8988T (cell line): ENCODE measurements at regions not wholly inside any gene's neighbourhood (a gene's known extent, or its start where the extent isn't known, plus 50 kb on each side); places are given as distances from the start of the nearest gene placed in this dataset.
"Not testable (repeated sequence)": the region's sequence is repeated elsewhere in the genome, so short reads cannot be mapped to it uniquely, and the experiment has no call there.

ENCODE experiments used
- DNase-seq: peaks from one replicate; pipeline ENCODE4 v3.0.0; 2011

DNA sequence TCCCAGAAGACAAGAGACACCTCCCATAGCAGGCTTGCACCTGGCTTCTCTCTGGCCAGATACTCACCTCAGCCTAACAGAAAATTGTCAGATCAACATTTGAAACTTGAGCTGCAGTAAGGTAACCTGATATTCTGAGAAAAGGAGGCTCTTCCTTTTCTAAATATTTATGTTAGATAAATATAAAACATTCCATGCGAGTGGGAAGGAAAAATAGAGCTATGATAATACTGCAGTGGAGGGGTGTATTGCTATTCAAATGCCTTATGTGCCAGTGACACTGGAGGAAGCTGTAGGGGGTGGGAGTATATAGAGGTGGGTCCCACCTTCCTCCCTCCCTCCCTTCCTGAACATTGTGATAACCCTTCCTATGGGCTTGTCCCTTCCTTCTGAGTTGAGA, 515.5 kb upstream of the CHAC2 start:
- DNase-seq = no peak

DNA sequence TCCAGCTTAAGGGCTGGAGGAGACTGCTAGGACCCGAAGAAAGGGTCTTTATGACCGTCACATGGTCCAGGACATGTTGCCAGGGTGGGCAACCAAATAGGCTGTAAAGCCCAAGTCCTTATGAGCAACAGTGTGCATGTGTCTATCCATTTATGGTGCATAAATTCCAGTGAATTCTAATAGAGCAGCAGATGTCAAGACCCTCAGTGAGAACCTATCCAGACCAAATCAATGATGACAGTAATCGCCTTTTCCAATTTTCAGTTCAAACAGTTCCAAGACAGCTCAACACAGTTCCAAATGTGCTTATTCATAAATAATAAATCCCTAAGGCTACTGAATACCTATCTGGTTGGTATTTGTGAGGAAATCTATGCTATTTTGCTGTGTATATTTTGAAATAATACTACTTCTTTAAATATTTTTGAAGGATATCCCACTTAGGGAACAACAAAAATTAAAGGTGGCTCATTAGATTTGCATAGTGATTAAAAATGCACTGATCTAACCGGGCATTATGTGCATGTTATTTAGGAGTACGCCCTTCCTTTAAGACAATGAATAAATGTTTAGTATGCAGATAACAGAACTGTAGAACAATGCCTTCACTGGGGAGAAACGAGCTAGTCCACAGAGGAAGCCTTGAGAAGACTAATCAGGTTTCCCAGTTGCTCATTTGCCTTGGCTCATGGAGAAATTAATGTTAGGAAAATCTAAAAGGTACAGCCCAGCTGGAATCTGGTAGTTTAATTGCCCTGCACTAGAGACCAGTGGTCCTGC, 519.5 kb upstream of the CHAC2 start:
- no peak for DNase-seq

DNA sequence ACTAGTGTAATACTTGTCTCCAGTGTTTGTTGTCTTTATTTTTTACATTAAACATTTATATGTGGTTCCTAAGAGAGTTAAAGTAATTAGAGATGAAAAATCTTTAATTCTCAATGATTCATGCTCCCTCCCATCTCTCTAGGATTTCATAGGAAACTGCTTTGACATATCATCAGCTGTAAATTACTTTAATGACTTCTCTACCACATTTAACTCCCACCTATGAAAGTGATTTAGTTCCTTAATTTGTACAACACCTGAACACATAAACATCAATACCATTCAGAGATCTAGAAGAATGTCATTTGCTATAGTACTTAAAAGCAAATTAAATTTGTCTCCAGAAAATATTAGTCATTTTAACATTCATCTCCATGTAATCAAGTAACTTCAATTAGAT, 524.2 kb upstream of the CHAC2 start:
- DNase-seq = no peak

DNA sequence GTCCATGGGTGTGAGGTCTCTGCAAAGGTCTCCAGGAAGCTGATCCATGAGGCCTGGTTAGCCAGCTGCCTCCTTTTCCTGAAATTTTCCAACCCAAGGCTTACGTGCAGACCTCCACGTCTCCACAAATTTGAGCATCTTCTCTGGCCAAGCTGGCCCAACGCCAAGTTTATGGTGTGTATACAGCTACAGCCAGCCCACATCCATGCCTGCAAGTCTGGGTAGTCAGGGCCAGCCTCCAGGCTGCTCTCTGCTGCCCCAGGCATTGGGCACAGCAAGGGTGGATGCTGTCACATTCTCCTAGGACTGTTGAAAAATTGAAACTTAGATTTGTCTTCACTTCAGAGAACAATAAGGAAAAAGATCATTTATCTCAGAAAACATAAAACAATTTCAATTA, 525.5 kb upstream of the CHAC2 start:
- no peak for DNase-seq

DNA sequence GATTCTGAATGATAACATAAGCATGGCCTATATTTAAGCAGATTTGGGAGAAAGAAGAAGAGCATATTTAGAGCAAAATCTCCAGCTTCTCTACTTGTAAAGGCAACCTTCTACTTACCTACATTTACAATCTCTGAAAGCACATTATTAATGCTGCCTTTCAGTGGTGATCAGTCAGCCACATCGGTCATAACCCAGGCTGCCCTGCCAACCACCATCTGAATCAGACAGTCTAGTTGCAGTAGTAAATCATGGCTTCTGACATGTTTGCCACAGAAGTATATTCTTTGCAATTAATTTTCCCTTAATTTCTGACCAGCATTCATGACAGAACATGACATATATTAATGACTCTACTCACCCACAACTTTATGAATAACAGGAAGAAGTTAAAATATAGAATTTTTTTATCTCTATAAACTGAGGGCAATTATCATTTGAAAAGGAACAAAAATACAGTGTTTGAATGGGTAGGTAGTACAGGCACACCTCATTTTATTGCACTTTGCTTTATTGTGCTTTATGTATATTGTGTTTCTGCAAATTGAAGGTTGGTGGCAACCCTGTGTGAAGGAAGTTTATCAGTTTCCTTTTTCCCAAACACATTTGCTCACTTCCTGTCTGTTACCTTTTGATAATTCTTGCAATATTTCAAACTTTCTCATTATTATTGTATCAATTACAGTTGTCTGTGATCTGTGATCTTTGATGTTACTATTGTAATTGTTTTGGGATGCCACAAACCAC, 531.6 kb upstream of the CHAC2 start:
- DNase-seq = no peak

DNA sequence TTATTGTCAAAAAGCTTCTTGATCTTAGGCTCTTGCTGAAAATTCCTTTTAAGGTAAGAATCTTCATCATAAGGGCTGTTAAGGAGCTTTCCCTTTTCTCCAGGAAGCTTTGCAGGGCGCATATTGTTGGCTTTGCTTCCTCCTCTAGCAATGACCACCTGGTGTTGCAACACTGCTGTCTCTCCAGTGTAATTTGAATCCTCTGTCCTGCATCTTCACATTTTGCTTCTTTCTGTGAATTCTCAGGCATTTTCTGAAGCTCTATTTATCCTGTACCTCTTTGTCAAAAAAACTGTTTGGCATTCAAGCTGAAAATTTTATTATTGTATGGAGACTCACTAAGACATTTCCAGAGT, 533.1 kb upstream of the CHAC2 start:
- DNase-seq = no peak

DNA sequence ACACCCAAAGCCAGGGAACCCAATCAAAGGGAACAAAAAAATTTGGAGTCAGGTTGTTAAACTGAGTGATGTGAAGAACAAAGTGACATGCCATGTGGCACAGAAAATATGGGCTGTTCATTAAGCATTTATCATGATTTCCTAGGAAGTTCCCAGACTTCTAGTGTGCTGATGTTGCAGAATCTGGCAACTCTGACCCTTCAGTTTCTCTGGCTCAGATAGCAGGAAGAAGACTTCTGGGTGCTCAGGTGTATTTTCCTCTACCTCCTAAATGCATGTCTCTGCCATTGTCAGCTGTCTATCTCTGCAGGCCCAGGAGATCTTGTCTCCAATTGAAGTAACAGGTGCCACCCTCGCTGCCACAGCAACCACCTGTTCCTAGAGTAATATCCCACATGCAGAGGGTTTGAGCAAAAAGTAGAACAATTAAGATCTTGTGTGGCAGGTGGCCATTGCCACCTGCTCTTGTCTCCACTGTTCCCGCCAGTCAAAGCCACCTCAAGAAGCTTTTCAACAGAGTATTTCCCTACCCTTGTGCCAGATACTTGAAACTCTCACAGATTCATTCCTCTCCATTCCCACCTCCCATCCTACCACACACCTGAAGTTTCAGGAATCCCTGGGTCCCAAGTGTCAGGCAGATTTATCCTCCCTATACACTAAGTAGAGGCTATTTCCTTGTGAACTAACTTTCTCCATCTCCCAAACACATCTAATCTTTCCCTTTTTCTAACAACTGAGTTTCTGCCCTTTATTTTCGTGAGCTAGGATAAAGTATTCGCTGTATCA, 533.7 kb upstream of the CHAC2 start:
- DNase-seq = no peak

DNA sequence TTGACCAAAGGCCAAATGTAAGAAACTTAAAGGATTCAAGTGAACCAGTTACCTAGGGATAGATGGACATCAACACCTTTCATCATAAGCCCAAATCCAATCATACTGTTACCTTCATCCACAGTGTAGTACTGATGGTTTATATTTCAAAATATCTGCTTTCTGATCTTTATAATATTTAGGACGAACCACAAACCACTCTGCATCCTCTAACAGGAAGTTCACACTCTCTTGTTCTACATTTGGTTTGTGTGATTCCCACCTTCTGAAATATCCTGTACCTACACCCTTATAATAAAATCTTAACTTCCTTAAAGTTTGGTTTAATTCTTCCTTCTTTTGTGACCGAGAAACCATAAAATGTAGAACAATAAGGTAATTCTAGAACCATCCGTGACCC, 535.7 kb upstream of the CHAC2 start:
- no peak for DNase-seq

DNA sequence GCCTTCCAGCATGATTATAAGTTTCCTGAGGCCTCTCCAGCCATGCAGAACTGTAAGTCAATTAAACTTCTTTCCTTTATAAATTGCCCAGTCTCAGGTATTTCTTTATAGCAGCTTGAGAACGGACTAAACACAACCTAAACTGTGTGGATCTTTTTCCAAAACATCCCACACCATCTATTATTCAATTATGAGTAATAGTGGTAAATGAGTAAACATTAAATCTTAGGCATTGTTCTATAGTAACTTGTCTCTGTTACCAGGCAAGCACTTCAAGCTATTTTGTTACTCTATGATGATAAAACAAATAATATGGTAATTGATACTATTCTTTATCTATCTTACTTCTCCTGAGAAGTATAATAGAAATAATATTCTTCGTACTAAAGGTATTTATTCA, 536.9 kb upstream of the CHAC2 start:
- DNase-seq = no peak

DNA sequence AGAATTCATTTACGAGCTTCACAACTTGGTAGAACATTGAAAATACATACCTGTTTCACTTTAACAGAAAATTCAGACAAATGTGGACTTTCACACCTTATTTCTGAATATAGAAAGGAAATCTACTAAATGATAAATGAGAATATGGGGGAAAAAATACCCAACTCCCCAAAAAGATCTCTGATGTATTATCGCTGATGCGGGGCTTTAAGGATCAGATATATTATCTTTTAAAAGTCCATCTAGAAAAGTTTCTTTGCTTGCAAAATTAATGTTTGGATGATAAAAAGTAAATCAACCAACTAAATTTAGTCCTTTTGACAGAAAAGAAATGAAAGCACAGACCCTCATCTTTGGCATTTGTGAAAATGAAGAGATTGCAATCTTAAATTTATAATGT, 540.1 kb upstream of the CHAC2 start:
- DNase-seq = no peak

DNA sequence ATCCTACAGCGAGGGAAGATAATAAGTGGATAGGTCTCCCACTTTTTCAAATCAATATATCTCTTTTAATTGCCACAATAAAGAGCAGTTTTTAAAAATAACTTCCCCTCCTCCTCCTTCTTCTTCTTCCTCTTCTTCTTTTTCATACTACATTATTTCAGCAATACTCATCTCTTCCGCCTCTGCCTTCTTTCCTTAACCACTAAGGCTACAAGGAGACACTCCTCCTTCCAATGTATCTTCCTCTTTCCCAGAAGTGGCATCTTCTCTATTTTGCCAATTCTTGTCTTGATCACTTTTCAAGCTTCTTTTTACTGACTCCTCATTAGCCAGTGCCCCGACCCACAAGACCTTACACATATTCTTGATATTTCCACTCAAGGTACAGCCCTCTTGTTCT, 546.6 kb upstream of the CHAC2 start:
- DNase-seq = no peak

DNA sequence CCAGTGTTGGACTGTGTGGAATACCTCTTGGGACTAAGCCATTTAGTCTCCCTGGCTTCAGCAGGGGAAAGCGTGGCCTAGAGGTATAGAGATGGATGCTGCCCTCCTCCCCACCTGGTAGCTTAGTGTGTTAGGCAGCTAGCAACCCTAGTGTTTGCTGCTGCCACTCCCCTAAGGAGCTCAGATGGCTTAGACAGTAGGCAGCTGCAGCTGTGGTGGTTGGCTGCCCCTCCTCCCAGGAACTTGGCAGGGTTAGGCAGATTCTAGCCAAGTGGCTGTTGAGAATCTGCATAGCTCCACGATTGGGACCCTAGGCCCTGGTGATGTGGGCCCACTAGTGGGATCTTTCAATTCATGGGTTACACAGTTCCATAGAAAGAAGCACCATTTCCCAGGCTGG, 550.4 kb upstream of the CHAC2 start:
- DNase-seq = no peak

DNA sequence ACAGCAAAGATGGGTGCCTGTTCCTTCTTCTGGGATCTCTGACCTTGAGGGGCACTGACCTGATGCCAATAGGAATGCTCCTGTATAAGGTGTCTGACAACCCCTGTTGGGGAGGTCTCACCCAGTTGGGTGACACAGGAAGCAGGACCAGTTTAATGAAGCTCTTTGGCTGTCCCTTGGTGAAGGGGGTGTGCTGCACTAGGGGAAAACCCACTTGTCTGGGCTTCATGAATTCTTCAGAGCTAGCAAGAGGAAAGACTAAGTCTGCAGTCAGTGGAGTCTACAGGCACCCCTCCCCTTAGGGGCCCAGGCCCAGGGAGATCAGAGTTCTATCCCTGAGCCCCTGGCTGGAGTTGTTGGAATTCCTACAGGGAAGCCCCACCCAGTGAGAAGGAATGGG, 550.8 kb upstream of the CHAC2 start:
- no peak for DNase-seq

DNA sequence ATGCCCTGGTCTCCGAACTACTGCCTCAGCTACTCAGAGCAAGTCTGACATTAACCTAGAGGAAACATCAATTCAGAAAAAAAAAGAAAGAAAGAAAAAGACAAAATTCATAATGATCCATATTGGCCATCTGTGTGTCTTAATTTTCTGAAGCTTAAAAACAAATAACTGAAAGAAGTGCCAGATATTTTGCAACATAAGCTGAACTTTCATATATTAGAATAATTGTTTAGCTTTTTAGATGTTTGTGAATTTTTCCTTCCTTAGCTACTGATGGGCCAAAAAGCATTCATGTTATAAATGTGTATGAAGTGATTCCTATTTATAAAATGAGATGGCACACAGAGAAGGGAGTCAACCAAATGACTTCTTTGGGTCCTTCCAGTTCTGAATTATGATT, 555.0 kb upstream of the CHAC2 start:
- no peak for DNase-seq

DNA sequence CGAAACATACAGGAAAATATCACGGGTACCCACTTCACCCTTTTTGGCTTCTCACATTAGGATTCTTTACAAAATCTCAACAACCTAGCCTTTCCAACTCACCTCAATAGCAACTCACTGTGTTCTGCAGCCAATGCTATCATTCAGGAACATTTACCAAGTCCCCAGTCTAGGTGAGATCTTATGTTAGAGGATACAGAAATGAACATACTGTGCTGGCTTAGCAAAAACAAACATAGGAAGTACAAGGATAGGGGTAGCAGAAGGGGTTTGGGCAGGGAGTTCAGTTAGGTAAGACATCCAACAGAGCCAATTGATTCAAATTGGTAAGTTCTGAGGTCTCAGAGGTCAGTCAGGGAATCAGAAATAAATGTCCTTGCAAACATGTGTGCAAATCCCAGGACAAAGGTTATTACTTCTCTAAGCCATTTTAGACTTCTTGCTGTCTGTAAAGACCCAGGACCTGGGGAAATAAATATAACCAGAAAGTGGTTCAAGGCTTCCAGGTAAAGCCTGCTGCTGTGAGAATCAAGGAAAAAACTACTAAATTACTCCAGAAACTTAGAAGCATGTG, 556.3 kb upstream of the CHAC2 start:
- DNase-seq = no peak

DNA sequence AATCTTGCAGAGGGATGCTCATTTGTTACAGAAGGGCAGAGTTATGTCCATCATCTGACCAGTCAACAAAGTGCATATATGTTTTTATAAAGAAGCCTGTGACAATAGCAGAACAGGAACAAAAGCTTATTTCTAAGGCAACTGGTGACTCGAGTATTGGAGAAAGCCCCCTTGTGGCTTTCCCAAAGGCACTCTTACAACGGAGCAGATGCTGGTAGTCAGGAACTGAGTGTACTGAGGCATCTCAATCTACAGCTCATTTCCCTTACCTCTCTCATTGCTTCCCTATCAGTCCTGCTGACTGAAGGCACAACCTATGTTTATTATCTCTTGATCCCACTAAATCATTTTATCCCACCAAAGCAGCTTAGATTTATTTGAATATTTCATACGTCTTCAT, 557.1 kb upstream of the CHAC2 start:
- no peak for DNase-seq

DNA sequence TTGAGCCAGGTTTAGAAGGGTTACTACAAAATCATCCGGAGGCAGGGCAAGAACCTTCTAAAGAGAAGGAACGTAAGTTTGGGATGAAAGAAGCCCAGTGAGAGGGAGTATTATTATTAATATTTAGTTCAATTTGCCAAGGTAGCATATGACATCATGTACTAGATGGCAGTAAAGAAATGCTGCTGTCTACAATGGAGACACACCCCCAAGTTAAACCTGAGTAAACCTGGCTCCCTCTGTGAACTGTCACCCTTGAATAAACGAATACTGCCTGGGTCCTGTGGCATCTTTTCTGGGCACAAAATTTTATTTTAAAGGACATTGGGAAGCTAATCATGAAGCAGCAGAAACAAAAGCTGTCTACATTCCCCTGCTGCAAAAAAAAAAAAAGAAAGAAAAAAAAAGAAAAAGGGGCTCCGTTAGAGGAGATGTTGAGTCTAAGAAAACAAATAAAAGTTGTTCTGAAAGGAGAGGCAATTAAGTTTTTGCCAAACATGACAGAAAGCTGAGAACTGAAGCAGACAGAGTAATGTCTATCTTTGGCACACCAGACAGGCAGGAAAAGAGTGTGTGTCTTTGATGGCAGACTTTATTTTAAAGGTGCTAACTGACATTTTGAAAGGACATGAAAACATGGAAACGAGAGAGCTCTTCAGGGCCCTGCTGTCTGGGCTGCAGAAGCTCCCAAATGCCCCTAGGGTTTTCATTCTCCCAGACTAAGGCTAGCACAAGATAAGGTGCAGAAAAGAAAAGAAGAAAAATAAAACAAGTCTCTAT, 557.7 kb upstream of the CHAC2 start:
- DNase-seq = no peak

DNA sequence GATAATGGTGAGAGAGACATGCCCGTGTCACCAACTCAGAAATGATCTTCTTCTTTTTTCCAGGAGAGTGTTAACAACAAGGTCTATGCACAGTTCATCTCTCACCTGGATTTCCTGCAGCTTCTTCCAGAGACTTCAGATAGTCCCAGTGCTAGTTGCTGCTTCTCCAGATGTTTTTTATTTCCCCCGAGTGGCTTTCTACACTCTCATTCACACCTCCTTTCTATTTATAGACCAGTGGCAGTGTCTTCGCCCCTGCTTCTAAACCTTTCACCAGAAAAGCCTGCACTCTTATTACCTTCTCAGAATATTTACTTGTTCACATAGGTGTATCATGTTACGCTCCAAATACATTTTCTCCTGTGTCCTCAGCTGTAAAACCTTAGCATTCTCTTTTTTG, 558.8 kb upstream of the CHAC2 start:
- no peak for DNase-seq

DNA sequence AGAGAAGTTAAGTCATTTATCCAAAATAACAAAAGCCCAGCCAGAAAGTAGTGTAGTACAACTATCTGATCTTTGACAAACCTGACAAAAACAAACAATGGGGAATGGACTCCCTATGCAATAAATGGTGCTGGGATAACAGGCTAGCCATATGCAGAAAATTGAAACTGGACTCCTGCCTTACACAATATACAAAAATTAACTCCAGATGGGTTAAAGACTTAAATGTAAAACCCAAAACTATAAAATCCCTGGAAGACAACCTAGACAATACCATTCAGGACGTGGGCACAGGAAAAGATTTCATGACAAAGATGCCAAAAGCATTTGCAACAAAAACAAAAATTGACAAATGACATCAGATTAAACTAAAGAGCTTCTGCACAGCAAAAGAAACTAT, 561.4 kb upstream of the CHAC2 start:
- DNase-seq = not testable (repeated sequence)

DNA sequence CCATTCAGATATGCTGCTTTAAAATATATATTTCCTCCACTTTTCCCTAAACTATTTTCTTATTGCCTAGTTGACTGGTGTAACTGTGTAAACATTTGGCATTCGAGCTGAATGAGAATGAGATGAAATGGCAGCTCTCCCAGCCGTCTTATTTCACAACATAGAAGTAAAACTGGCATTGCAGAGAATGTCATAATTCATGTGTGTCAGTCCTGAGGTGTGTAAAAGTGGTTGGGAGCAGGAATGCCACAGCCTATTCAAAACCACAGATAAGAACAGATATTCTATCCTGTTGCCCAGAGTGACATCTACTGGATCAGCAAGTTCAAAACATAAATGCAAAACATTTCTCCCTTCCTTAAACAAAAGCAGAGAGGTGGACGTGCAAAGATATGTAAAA, 565.5 kb upstream of the CHAC2 start:
- no peak for DNase-seq

DNA sequence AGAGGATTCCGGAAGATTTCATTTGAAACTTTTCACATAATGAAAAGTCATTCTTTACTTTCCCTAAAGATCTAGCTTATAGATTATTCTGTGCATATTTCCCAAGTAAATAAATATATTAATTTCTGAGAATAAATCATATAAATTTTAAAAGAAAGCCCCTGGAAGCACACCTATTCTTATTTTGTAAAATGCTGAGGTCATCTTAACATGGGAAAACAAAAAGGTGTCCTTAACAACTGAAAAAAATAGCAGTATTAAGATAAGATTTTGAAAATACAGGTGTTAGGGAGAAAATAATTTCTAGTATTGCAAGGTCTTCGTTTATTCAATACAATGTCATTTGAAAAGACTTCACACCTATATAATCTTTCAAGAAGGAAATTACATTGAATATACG, 567.5 kb upstream of the CHAC2 start:
- no peak for DNase-seq

DNA sequence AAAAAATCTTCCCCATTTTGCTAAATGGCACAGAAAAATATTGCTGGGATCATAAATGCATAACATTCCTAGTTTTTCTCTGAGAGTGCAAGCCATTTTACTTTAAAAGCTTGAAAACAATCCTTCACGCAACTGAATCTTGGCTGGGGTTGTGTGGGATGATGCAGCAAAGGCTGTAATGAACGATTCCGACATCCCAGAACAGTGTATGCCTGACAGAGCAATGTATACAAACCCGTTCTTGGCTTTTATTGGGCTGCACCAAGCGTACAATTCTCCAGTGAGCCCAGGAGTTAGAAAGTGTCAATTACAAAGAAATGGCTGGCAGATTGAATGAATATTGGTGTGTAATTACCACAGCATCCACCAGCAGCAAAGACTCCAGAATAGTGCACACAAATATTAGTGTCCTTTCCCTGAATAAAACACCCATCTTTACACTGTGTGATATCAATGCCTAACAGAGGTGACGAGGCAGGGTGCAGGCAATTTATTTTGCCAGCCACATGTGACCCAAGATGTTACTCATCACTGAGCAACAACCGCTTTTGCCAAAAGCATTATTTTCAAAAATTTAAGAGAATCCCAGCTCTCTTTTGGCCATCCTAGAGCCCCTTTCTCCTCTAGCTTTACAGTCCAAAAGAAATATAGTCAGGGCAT, 578.6 kb upstream of the CHAC2 start:
- DNase-seq = no peak
